Endodermal cell (in vitro differentiated cells): ENCODE measurements at regions not wholly inside any gene's neighbourhood (a gene's known extent, or its start where the extent isn't known, plus 50 kb on each side); places are given as distances from the start of the nearest gene placed in this dataset.

ENCODE experiments used
- DNase-seq: peaks from one replicate; pipeline ENCODE4 v3.0.0-alpha.2; 2017
- H3K27ac ChIP-seq: 2 replicates; pipeline ENCODE4 v1.5.1; 2013; ENCODE audit warnings: mild to moderate bottlenecking, low read depth, low read length, moderate library complexity
- H3K27me3 ChIP-seq: 2 replicates; pipeline ENCODE4 v1.6.1; 2013; ENCODE audit warnings: mild to moderate bottlenecking, low read length, moderate library complexity; ENCODE audit not compliant: insufficient read depth, control insufficient read depth, poor library complexity, severe bottlenecking
- H3K36me3 ChIP-seq: 2 replicates; pipeline ENCODE4 v1.7.0; 2013; ENCODE audit warnings: mild to moderate bottlenecking, low read length, moderate library complexity; ENCODE audit not compliant: control insufficient read depth, insufficient read depth
- H3K4me1 ChIP-seq: one replicate; pipeline ENCODE4 v1.7.0; 2013; ENCODE audit warnings: low read length; ENCODE audit not compliant: control insufficient read depth, insufficient read depth
- H3K4me3 ChIP-seq: 2 replicates; pipeline ENCODE4 v1.5.1; 2013; ENCODE audit warnings: mild to moderate bottlenecking, low read length, moderate library complexity
- H3K9ac ChIP-seq: 2 replicates; pipeline ENCODE4 v1.6.1; 2013; ENCODE audit warnings: mild to moderate bottlenecking, low read length, moderate library complexity; ENCODE audit not compliant: poor library complexity, severe bottlenecking; ENCODE audit errors: extremely low read depth
- H3K9me3 ChIP-seq: 2 replicates; pipeline ENCODE4 v1.6.1; 2013; ENCODE audit warnings: mild to moderate bottlenecking, low read length, moderate library complexity; ENCODE audit not compliant: control insufficient read depth
- H3K27ac Mint-ChIP-seq: 2 replicates; pipeline ENCODE4 v1.8.0; 2020; ENCODE audit warnings: mixed read lengths
- H3K27me3 Mint-ChIP-seq: 2 replicates; pipeline ENCODE4 v1.8.0; 2021; ENCODE audit warnings: mild to moderate bottlenecking, mixed read lengths; ENCODE audit not compliant: insufficient read depth
- H3K36me3 Mint-ChIP-seq: 2 replicates; pipeline ENCODE4 v1.8.0; 2020; ENCODE audit warnings: low read depth, mixed read lengths
- H3K4me1 Mint-ChIP-seq: 2 replicates; pipeline ENCODE4 v1.8.0; 2020; ENCODE audit warnings: mixed read lengths
- H3K4me3 Mint-ChIP-seq: 2 replicates; pipeline ENCODE4 v1.8.0; 2020; ENCODE audit warnings: mild to moderate bottlenecking, moderate library complexity, mixed read lengths
- H3K9me3 Mint-ChIP-seq: 2 replicates; pipeline ENCODE4 v1.8.0; 2020; ENCODE audit warnings: mild to moderate bottlenecking, mixed read lengths
- CTCF ChIP-seq: fragments of 200-600 bp; sonication (generic); conservative IDR thresholded peaks from 2 replicates; pipeline ENCODE4 v1.5.0; 2021; ENCODE audit warnings: antibody characterized with exemption, mild to moderate bottlenecking
- WGBS, 2 experiments: methylation state at CpG; one replicate each; pipeline versions ENCODE4 v1.1.5 to v1.1.7; 2013; ENCODE audit warnings: missing lambda C conversion rate in 2 of 2, mixed read lengths in 1 of 2; ENCODE audit not compliant: insufficient coverage in 1 of 2, insufficient read length in 1 of 2; 5-methylcytosine and 5-hydroxymethylcytosine counted together

- Mint-ChIP-seq H3K9me3 (peaks cover 26% of the 10 kb centered on the region), H3K27ac (no peak overlapping the region), H3K36me3 (no peaks in the 10 kb centered on the region), H3K27me3 (no peaks in the 10 kb centered on the region), H3K4me3 (no peak overlapping the region), H3K4me1 (no peaks in the 10 kb centered on the region)
- no peak overlapping the region for H3K9ac ChIP-seq
- H3K4me3 ChIP-seq, result no peak overlapping the region
- no peak for TF ChIP-seq CTCF
- no peak for DNase-seq
- H3K27ac ChIP-seq, result no peak overlapping the region
- H3K36me3 ChIP-seq, result no peaks in the 10 kb centered on the region
- WGBS, 2 experiments, result 89% methylated on average over 1 of the region's 2 CpGs; no CpG with 5 or more reads in 1 of the 2 experiments
- peaks cover 6% of the 10 kb centered on the region for H3K9me3 ChIP-seq
- no peaks in the 10 kb centered on the region for H3K4me1 ChIP-seq
- no peaks in the 10 kb centered on the region for H3K27me3 ChIP-seq
These were observed 634.3 kb upstream of the PCDH20 start for GRCh38 chr13:62049992-62050391.

GRCh38 chr13:62046512-62046911, 630.9 kb upstream of the PCDH20 start:
- no peaks in the 10 kb centered on the region for H3K27me3 ChIP-seq
- TF ChIP-seq CTCF, result no peak
- Mint-ChIP-seq H3K36me3 (no peaks in the 10 kb centered on the region), H3K4me3 (no peak overlapping the region), H3K9me3 (peaks cover 20% of the 10 kb centered on the region), H3K4me1 (no peaks in the 10 kb centered on the region), H3K27ac (no peak overlapping the region), H3K27me3 (no peaks in the 10 kb centered on the region)
- no peak overlapping the region for H3K9ac ChIP-seq
- H3K36me3 ChIP-seq, result no peaks in the 10 kb centered on the region
- no peak for DNase-seq
- no peak overlapping the region for H3K27ac ChIP-seq
- H3K4me3 ChIP-seq, result no peak overlapping the region
- 91 to 95% methylated on average over 10 to 13 of the region's 13 CpGs for WGBS, 2 experiments
- H3K9me3 ChIP-seq, result peaks cover 6% of the 10 kb centered on the region
- H3K4me1 ChIP-seq, result no peaks in the 10 kb centered on the region

GRCh38 chr13:62043600-62043999, 628.0 kb upstream of the PCDH20 start:
- H3K4me3 ChIP-seq, result no peak overlapping the region
- peaks cover 6% of the 10 kb centered on the region for H3K9me3 ChIP-seq

More at GRCh38 chr13:62043600-62043999, 628.0 kb upstream of the PCDH20 start:
- Mint-ChIP-seq H3K36me3 (no peaks in the 10 kb centered on the region), H3K4me1 (peaks cover 6% of the 10 kb centered on the region), H3K27me3 (no peaks in the 10 kb centered on the region), H3K27ac (no peak overlapping the region), H3K9me3 (peaks cover 12% of the 10 kb centered on the region), H3K4me3 (no peak overlapping the region)
- Histone ChIP-seq H3K27me3 (no peaks in the 10 kb centered on the region), H3K9ac (no peak overlapping the region), H3K4me1 (no peaks in the 10 kb centered on the region), H3K36me3 (no peaks in the 10 kb centered on the region), H3K27ac (no peak overlapping the region)
- 95% methylated on average over 3 of the region's 3 CpGs; no CpG with 5 or more reads in 1 of the 2 experiments for WGBS, 2 experiments
- no peak for DNase-seq
- TF ChIP-seq CTCF, result no peak
